MM.1S (cell line): ENCODE measurements at regions not wholly inside any gene's neighbourhood (a gene's known extent, or its start where the extent isn't known, plus 50 kb on each side); places are given as distances from the start of the nearest gene placed in this dataset.

Experiments used
- CTCF ChIP-seq: fragments of 300-600 bp; sonication (generic); IDR thresholded peaks from 2 replicates; pipeline ENCODE4 v1.5.1; 2016; ENCODE audit warnings: antibody characterized with exemption, low read length, mixed read lengths
- EZH2 ChIP-seq: fragments of 300-600 bp; sonication (generic); optimal IDR thresholded peaks from 2 replicates; pipeline ENCODE3; 2017; ENCODE audit warnings: low read depth, mild to moderate bottlenecking, antibody characterized with exemption, low read length, mixed read lengths
- EZH2phosphoT487 ChIP-seq: fragments of 300-600 bp; sonication (generic); IDR thresholded peaks from 2 replicates; pipeline ENCODE4 v1.6.1; 2018; ENCODE audit warnings: antibody characterized with exemption, low read length

- no peak for TF ChIP-seq CTCF
- TF ChIP-seq EZH2 = no peak
- TF ChIP-seq EZH2phosphoT487 = no peak
These were observed 850.4 kb downstream of the GALR1 start for GRCh38 chr18:78099979-78100588.
